Psoas muscle (tissue), 7 donors: ENCODE measurements at regions not wholly inside any gene's neighbourhood (a gene's known extent, or its start where the extent isn't known, plus 50 kb on each side); places are given as distances from the start of the nearest gene placed in this dataset.

ENCODE experiments used
- ATAC-seq, 4 donors: fragments of 200-7000 bp; cut with Tn5 transposase; one replicate each; pipeline ENCODE4 v1.9.1; 2020; ENCODE audit warnings: moderate library complexity in 3 of 4, mild to moderate bottlenecking in 2 of 4
- DNase-seq, 2 donors: peaks; one replicate each; pipeline ENCODE4 v3.0.0-alpha.2; 2020
- H3K27ac ChIP-seq: fragments of 200-600 bp; one replicate; pipeline ENCODE4 v1.8.0; 2022
- H3K27me3 ChIP-seq, 3 donors: fragments of 200-600 bp in 1 of 3; one replicate each; pipeline versions ENCODE4 v1.6.1 to v1.8.0; 2013 to 2022; ENCODE audit warnings: low read length in 2 of 3, mild to moderate bottlenecking in 2 of 3, moderate library complexity in 1 of 3; ENCODE audit not compliant: insufficient read depth in 3 of 3
- H3K36me3 ChIP-seq, 2 donors: fragments of 200-600 bp in 1 of 2; one replicate each; pipeline versions ENCODE4 v1.6.1 to v1.8.0; 2013 to 2022; ENCODE audit warnings: low read depth in 1 of 2, mild to moderate bottlenecking in 1 of 2, moderate library complexity in 1 of 2; ENCODE audit not compliant: insufficient read depth in 1 of 2
- H3K4me1 ChIP-seq: fragments of 200-600 bp; one replicate; pipeline ENCODE4 v1.8.0; 2022
- H3K4me3 ChIP-seq: fragments of 200-600 bp; one replicate; pipeline ENCODE4 v1.8.0; 2022; ENCODE audit warnings: mild to moderate bottlenecking
- H3K9me3 ChIP-seq: fragments of 200-600 bp; one replicate; pipeline ENCODE4 v1.8.0; 2022
- WGBS, 3 donors: extraction: QIAGEN DNeasy Blood & Tissue Kit; methylation state at CpG; one replicate each; pipeline versions ENCODE4 v1.1.6 to v1.1.7; 2013; 5-methylcytosine and 5-hydroxymethylcytosine counted together
- intact Hi-C, 2 donors: fragments of 100-400 bp; cut with DNase I; formaldehyde crosslinking; loops; one replicate each; pipeline versions ENCODE4 v1.11.0 to v1.14.2; 2022
- TF ChIP-seq, protein P1 (sequence below): fragments of 200-600 bp; IDR thresholded peaks from one replicate; pipeline ENCODE4 v1.8.0; 2022; ENCODE audit warnings: antibody characterized with exemption
- donor health status: healthy with polysubstance abuse.
- donor health status: DM: no; HTN: no; CAD: no; lungs with moderate emphysema.
- donor health status: Bipolar disorder and iron deficiency.
- donor health status: healthy.
- donor health status: DM: yes; HTN: yes; CAD: no.
- donor health status: DM: no; HTN: no; CAD: no.
- donor health status: DM: yes; HTN: yes; CAD: no.

DNA sequence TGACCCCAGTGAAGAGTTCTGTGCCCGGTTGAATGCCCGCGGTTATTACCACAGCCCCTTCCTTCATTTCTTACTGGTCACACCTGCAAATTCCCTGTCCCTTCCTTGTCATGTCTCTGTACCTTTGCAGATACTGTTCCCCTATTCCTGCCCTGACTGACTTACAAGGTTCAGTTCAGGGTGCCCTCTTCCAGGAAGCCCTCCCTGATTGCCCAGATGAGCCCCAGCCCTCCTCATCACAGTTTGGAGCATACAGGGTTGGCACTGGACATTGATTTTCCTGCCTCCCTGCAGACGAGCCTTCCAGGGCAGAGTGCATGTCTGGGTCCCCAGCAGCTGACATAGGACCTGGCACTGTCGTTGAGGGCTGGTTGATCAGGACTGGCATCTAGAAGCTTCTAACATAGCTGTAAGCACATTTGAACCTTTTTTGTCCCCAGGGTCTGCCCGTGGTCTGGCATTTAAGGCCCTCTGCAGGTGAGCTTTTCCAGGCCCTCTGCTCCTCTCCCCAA lies 70.4 kb upstream of the SHISAL1 start:
- peaks cover 0 to 25% (median 3%) of the 10 kb centered on the region in 3 donors for H3K27me3 ChIP-seq
- no peaks in the 10 kb centered on the region for H3K36me3 ChIP-seq
- WGBS, 3 donors, result 68 to 74% (median 74%) methylated on average over 6 of the region's 6 CpGs
- H3K4me3 ChIP-seq, result no peak overlapping the region
- intact Hi-C loops, result no loop called here
- DNase-seq, result peak; percentile 0 to 11
- no peaks in the 10 kb centered on the region for H3K9me3 ChIP-seq
- TF ChIP-seq, protein P1, sequence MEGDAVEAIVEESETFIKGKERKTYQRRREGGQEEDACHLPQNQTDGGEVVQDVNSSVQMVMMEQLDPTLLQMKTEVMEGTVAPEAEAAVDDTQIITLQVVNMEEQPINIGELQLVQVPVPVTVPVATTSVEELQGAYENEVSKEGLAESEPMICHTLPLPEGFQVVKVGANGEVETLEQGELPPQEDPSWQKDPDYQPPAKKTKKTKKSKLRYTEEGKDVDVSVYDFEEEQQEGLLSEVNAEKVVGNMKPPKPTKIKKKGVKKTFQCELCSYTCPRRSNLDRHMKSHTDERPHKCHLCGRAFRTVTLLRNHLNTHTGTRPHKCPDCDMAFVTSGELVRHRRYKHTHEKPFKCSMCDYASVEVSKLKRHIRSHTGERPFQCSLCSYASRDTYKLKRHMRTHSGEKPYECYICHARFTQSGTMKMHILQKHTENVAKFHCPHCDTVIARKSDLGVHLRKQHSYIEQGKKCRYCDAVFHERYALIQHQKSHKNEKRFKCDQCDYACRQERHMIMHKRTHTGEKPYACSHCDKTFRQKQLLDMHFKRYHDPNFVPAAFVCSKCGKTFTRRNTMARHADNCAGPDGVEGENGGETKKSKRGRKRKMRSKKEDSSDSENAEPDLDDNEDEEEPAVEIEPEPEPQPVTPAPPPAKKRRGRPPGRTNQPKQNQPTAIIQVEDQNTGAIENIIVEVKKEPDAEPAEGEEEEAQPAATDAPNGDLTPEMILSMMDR, result no peak
- no peak overlapping the region for H3K27ac ChIP-seq
- no peak for ATAC-seq
- no peaks in the 10 kb centered on the region for H3K4me1 ChIP-seq

DNA sequence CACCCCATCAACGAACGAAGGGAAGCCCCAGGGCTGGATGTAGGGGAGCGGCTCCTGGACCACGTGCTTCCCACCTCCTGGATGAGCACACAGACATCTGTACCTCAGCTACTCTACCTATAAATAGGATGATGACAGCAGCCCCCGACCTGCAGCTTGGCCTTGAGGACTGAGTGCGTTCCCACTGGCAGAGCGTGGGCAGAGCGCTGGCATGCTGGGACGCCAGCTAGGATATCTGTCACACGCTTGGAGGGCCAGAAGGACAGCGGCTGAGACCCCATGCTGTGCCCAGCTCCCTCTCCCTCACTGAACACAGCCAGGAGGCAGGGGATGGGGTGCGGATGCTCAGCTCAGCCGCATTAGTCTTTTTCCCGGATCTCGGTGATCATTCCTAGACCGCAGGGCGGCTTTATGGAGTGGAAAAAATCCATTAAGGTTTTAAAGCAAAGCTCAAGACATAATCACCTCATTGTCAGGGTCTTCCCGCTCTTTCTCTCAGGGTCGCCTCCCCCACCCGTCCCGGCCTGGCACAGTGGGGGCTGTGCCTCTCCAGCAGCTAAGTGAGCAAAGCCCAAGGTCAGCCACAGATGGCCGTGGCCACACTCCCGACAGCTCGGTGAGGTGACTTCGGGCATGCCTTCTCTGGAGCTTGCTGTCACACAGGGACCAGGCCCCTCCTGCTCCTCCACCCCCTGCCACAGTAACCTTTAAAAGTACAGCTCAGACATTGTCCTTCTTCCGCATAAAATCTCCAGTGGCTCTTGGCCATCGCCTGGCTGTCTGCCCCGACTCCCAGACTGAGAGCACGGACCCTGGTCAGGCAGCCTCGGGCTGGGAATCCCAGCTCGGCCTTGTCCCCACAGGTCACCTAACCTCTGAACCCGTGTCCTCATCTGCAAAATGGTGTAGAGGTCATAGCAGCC lies 69.6 kb upstream of the SHISAL1 start:
- H3K36me3 ChIP-seq, result no peaks in the 10 kb centered on the region
- DNase-seq (peak; percentile 17 to 33), ATAC-seq (peak; percentile 36 to 93 (median 62))
- no peak overlapping the region for H3K27ac ChIP-seq
- H3K4me3 ChIP-seq, result no peak overlapping the region
- H3K9me3 ChIP-seq, result no peaks in the 10 kb centered on the region
- TF ChIP-seq, protein P1, result no peak
- H3K27me3 ChIP-seq, result peaks cover 0 to 18% (median 3%) of the 10 kb centered on the region in 3 donors
- 51 to 62% (median 55%) methylated on average over 32 of the region's 32 CpGs for WGBS, 3 donors
- no peaks in the 10 kb centered on the region for H3K4me1 ChIP-seq
- intact Hi-C loops, result no loop called here

DNA sequence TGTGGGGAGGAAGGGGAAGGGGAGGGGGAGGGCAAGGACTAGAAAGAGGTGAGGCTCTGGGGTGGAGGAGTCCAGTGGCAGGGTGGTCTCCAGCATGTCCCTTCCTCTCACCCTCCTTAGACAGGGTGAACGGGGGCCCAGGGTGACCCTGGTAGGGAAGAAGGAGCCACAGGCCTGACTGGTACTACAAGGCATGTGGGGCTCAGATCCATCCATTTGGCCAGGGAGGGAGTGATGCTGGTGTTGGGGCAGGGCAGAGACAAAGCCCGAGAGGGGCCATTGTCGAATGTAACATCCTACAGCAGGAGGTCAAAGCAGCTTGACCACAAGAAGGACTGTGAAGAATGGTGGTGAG lies 69.0 kb upstream of the SHISAL1 start:
- H3K9me3 ChIP-seq, result no peaks in the 10 kb centered on the region
- peaks cover 0 to 14% (median 3%) of the 10 kb centered on the region in 3 donors for H3K27me3 ChIP-seq
- no peak overlapping the region for H3K4me3 ChIP-seq
- no peaks in the 10 kb centered on the region for H3K4me1 ChIP-seq
- peak in 1 of 2 donors; percentile 1 for DNase-seq
- H3K27ac ChIP-seq, result no peak overlapping the region
- TF ChIP-seq, protein P1, result no peak
- ATAC-seq, result peak in 2 of 4 donors; percentile 22 to 38
- no peaks in the 10 kb centered on the region for H3K36me3 ChIP-seq
- 70 to 78% (median 74%) methylated on average over 3 of the region's 3 CpGs for WGBS, 3 donors
- intact Hi-C loops, result no loop called here

DNA sequence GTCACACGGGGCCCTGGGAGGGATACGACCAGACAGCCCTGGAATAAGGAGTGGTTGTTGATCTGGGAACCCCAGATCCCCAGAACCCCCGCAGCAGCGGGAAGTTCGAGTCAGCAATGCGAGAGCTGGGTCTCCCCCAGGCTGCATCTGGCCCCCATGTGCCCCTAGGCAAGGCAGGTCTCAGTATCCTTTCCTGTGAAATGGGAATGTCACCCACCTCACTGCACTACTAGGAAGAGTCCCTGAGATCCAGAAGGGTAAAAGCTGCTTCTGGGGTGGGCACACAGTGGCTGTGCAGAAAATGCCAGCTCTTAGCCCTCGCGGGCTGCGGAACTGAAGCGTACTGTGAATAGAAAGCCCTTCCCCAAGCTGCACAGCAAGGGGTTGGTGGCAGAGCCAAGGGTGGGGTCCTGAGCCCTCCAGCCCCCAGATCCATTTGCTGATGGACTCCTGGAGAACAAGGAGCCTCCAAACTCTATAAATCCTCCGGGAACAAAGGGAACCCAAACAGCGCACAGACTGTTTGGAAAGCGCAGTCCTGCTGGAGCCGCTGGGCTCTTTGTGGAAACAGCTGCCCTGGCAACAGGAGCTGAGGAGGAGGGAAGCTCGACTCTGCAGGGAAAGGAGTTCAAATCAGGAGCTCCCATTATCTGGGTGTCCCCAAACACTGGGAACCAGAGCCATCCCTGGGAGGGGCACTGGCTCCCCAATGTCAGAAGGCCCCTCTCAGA lies 68.2 kb upstream of the SHISAL1 start:
- no peaks in the 10 kb centered on the region for H3K4me1 ChIP-seq
- H3K36me3 ChIP-seq, result no peaks in the 10 kb centered on the region
- H3K9me3 ChIP-seq, result peaks cover 5% of the 10 kb centered on the region
- WGBS, 3 donors, result 26 to 42% (median 29%) methylated on average over 15 of the region's 15 CpGs
- ATAC-seq (no peak), DNase-seq (peak; percentile 9 to 48)
- intact Hi-C loops, result no loop called here
- no peak overlapping the region for H3K4me3 ChIP-seq
- H3K27ac ChIP-seq, result no peak overlapping the region
- TF ChIP-seq, protein P1, result no peak
- peaks cover 0 to 14% (median 3%) of the 10 kb centered on the region in 3 donors for H3K27me3 ChIP-seq
